ENCODE measurements at regions not wholly inside any gene's neighbourhood (a gene's known extent, or its start where the extent isn't known, plus 50 kb on each side); places are given as distances from the start of the nearest gene placed in this dataset.

DNA sequence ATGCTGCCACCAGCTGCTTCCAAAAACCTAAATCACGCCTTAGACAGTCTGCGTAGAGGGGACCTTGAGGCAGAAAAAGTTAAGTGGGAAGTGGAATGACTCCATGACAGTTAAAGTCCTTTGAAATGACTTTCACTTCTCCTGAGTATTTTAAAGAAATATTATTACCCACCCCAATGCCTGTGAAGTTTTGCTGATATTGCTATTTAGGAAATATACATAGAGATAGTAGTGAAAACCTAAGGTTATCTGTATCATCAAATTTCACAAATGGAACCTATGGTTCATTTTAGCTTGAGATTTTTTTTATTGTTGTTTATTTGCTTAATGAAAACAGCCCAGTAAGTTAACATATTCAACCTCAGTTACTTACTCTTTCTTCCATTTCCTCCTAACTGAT is 182.1 kb upstream of the FBXL4 start:
- H3K36me3 ChIP-seq = no peaks in the 10 kb centered on the region
- ATAC-seq (ENCODE audit: low FRiP score in 2 of 2) (no peak), DNase-seq (no peak)
- TF ChIP-seq POLR2AphosphoS5 (IDR thresholded peaks at IDR 0.05) (no peak), CTCF (IDR thresholded peaks at IDR 0.05) (no peak), EP300 (IDR thresholded peaks at IDR 0.05) (no peak), POLR2A (IDR thresholded peaks at IDR 0.05) (no peak)
- H3K9me3 ChIP-seq = no peaks in the 10 kb centered on the region
- H3K27me3 ChIP-seq = no peaks in the 10 kb centered on the region
- H3K4me3 ChIP-seq = no peak overlapping the region
- H3K4me1 ChIP-seq = no peaks in the 10 kb centered on the region
- H3K27ac ChIP-seq = no peak overlapping the region
- 91 to 95% methylated on average over 2 of the region's 2 CpGs for WGBS, 2 donors

- no peak overlapping the region for H3K27ac ChIP-seq
- no peak overlapping the region for H3K4me3 ChIP-seq
- no peaks in the 10 kb centered on the region for H3K4me1 ChIP-seq
- TF ChIP-seq POLR2A (IDR thresholded peaks at IDR 0.05) (no peak), CTCF (IDR thresholded peaks at IDR 0.05) (no peak), EP300 (IDR thresholded peaks at IDR 0.05) (no peak), POLR2AphosphoS5 (IDR thresholded peaks at IDR 0.05) (no peak)
- H3K9me3 ChIP-seq = no peaks in the 10 kb centered on the region
- no peaks in the 10 kb centered on the region for H3K27me3 ChIP-seq
- H3K36me3 ChIP-seq = no peaks in the 10 kb centered on the region
- ATAC-seq (ENCODE audit: low FRiP score in 2 of 2) = no peak
- DNase-seq = no peak
- WGBS, 2 donors = 42 to 44% methylated on average over 3 of the region's 3 CpGs
Measured at GRCh38 chr6:99121748-99122147, 174.0 kb upstream of the FBXL4 start.

- DNase-seq (no peak), ATAC-seq (ENCODE audit: low FRiP score in 2 of 2) (no peak)
- Histone ChIP-seq H3K27ac (no peak overlapping the region), H3K9me3 (no peaks in the 10 kb centered on the region), H3K4me3 (no peak overlapping the region), H3K4me1 (no peaks in the 10 kb centered on the region), H3K36me3 (no peaks in the 10 kb centered on the region), H3K27me3 (no peaks in the 10 kb centered on the region)
- WGBS, 2 donors = 91 to 93% methylated on average over 3 of the region's 3 CpGs
- TF ChIP-seq POLR2AphosphoS5 (IDR thresholded peaks at IDR 0.05) = no peak
- no peak for TF ChIP-seq CTCF (IDR thresholded peaks at IDR 0.05)
- TF ChIP-seq POLR2A (IDR thresholded peaks at IDR 0.05) = no peak
- TF ChIP-seq EP300 (IDR thresholded peaks at IDR 0.05) = no peak
Measured at GRCh38 chr6:99120641-99121040, 172.9 kb upstream of the FBXL4 start.

- Histone ChIP-seq H3K36me3 (no peaks in the 10 kb centered on the region), H3K4me1 (no peaks in the 10 kb centered on the region), H3K27me3 (no peaks in the 10 kb centered on the region), H3K27ac (no peak overlapping the region), H3K4me3 (no peak overlapping the region), H3K9me3 (no peaks in the 10 kb centered on the region)
- 41 to 47% methylated on average over 8 of the region's 8 CpGs for WGBS, 2 donors
- peak in 1 of 2 donors; percentile 48 for ATAC-seq (ENCODE audit: low FRiP score in 2 of 2)
- DNase-seq = no peak
- TF ChIP-seq POLR2A (IDR thresholded peaks at IDR 0.05) (no peak), CTCF (IDR thresholded peaks at IDR 0.05) (peak; percentile 36 to 70 (median 54)), POLR2AphosphoS5 (IDR thresholded peaks at IDR 0.05) (no peak), EP300 (IDR thresholded peaks at IDR 0.05) (no peak)
Measured at GRCh38 chr6:99119109-99120031, 171.6 kb upstream of the FBXL4 start.
